ENCODE measurements at regions not wholly inside any gene's neighbourhood (a gene's known extent, or its start where the extent isn't known, plus 50 kb on each side); places are given as distances from the start of the nearest gene placed in this dataset.

DNA sequence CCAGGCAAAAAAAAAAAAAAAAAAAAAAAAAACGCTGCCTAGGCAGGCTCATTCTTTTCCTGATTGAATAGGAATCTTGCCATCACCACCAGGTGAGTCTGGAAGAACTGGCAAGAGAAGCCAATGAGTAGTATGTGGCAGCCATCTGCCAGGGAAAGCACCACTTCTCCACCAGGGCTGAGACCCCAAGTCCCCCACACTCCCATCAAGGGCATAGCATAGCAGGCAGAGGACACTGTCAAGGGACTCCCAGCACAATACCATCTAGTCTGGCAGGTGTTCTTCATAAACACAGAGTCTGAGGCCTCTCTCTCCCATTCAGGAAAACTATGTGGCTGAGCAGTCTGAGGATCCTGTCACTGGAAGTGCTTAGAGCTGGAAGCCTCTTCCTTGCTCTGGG, 538.1 kb upstream of the DSEL start:
- intact Hi-C loops (cut with DNase I), result no loop called here
- Histone ChIP-seq H3K36me3 (ENCODE audit: control insufficient read depth in 2 of 3, insufficient read depth in 3 of 3, low read length in 3 of 3) (no peaks in the 10 kb centered on the region), H3K9me3 (ENCODE audit: control insufficient read depth in 2 of 3, insufficient read depth in 1 of 3, low read length in 3 of 3) (no peaks in the 10 kb centered on the region), H3K27me3 (ENCODE audit: control insufficient read depth, insufficient read depth, low read length) (no peaks in the 10 kb centered on the region), H3K9ac (ENCODE audit: low read length in 3 of 3) (no peak overlapping the region), H3K4me1 (ENCODE audit: control insufficient read depth in 2 of 3, insufficient read depth in 2 of 3, low read depth in 1 of 3, low read length in 3 of 3) (no peaks in the 10 kb centered on the region), H3K27ac (ENCODE audit: low read depth in 2 of 2, low read length in 2 of 2) (no peak overlapping the region), H3K4me3 (ENCODE audit: low read length in 3 of 3) (no peak overlapping the region)
- TF ChIP-seq, protein P1, sequence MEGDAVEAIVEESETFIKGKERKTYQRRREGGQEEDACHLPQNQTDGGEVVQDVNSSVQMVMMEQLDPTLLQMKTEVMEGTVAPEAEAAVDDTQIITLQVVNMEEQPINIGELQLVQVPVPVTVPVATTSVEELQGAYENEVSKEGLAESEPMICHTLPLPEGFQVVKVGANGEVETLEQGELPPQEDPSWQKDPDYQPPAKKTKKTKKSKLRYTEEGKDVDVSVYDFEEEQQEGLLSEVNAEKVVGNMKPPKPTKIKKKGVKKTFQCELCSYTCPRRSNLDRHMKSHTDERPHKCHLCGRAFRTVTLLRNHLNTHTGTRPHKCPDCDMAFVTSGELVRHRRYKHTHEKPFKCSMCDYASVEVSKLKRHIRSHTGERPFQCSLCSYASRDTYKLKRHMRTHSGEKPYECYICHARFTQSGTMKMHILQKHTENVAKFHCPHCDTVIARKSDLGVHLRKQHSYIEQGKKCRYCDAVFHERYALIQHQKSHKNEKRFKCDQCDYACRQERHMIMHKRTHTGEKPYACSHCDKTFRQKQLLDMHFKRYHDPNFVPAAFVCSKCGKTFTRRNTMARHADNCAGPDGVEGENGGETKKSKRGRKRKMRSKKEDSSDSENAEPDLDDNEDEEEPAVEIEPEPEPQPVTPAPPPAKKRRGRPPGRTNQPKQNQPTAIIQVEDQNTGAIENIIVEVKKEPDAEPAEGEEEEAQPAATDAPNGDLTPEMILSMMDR (IDR thresholded peaks at IDR 0.05; ENCODE audit: borderline replicate concordance, extremely low read depth, insufficient read depth), result no peak
- no peak for DNase-seq
- no peak for FAIRE-seq

DNA sequence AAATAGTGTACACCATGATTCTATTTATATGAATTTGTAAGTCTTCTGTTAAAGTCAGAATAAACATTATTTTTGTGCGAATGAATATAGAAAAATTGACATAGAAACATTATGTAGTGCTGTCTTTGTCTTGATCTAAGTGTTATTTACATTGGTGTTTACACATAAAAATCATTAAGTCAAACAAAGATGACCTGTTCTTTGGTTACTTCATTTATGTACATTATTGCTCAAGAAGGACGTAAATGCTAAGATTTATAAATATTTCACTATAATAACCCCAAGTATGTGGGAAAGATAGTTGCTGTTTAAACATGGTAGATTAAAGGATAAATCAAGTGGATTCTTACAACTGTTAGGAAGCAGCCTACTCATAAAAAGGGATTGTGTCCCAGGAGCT, 536.8 kb upstream of the DSEL start:
- Histone ChIP-seq H3K36me3 (ENCODE audit: control insufficient read depth in 2 of 3, insufficient read depth in 3 of 3, low read length in 3 of 3) (no peaks in the 10 kb centered on the region), H3K27ac (ENCODE audit: low read depth in 2 of 2, low read length in 2 of 2) (no peak overlapping the region), H3K4me1 (ENCODE audit: control insufficient read depth in 2 of 3, insufficient read depth in 2 of 3, low read depth in 1 of 3, low read length in 3 of 3) (no peaks in the 10 kb centered on the region), H3K4me3 (ENCODE audit: low read length in 3 of 3) (no peak overlapping the region), H3K27me3 (ENCODE audit: control insufficient read depth, insufficient read depth, low read length) (no peaks in the 10 kb centered on the region), H3K9me3 (ENCODE audit: control insufficient read depth in 2 of 3, insufficient read depth in 1 of 3, low read length in 3 of 3) (no peaks in the 10 kb centered on the region), H3K9ac (ENCODE audit: low read length in 3 of 3) (no peak overlapping the region)
- no peak for DNase-seq
- FAIRE-seq, result no peak
- intact Hi-C loops (cut with DNase I), result no loop called here
- TF ChIP-seq, protein P1 (IDR thresholded peaks at IDR 0.05; ENCODE audit: borderline replicate concordance, extremely low read depth, insufficient read depth), result no peak

DNA sequence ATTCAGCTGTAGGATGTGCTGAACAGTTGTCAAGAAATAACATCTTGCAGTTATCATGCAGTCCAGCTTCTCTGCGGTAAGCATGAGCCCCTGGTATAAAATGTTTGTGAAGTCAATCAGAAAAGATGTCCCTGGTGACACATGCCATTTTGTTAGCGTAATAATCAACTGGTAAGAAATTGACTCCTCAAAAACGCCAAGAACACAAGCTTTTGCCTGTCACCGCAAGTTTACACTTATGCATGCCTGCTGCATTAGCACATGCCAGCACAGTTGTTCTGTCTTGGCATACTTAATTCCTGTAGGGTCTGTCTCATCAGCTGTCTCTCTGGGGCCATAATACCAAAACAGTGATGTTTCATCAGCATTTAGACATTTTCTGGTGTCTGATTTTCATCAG, 524.8 kb upstream of the DSEL start:
- H3K4me1 ChIP-seq (ENCODE audit: control insufficient read depth in 2 of 3, insufficient read depth in 2 of 3, low read depth in 1 of 3, low read length in 3 of 3), result no peaks in the 10 kb centered on the region
- no peak overlapping the region for H3K27ac ChIP-seq (ENCODE audit: low read depth in 2 of 2, low read length in 2 of 2)
- no peak for FAIRE-seq
- intact Hi-C loops (cut with DNase I), result no loop called here
- no peak overlapping the region for H3K9ac ChIP-seq (ENCODE audit: low read length in 3 of 3)
- DNase-seq, result no peak
- no peaks in the 10 kb centered on the region for H3K9me3 ChIP-seq (ENCODE audit: control insufficient read depth in 2 of 3, insufficient read depth in 1 of 3, low read length in 3 of 3)
- H3K4me3 ChIP-seq (ENCODE audit: low read length in 3 of 3), result no peak overlapping the region
- H3K27me3 ChIP-seq (ENCODE audit: control insufficient read depth, insufficient read depth, low read length), result no peaks in the 10 kb centered on the region
- no peaks in the 10 kb centered on the region for H3K36me3 ChIP-seq (ENCODE audit: control insufficient read depth in 2 of 3, insufficient read depth in 3 of 3, low read length in 3 of 3)
- TF ChIP-seq, protein P1 (IDR thresholded peaks at IDR 0.05; ENCODE audit: borderline replicate concordance, extremely low read depth, insufficient read depth), result no peak

DNA sequence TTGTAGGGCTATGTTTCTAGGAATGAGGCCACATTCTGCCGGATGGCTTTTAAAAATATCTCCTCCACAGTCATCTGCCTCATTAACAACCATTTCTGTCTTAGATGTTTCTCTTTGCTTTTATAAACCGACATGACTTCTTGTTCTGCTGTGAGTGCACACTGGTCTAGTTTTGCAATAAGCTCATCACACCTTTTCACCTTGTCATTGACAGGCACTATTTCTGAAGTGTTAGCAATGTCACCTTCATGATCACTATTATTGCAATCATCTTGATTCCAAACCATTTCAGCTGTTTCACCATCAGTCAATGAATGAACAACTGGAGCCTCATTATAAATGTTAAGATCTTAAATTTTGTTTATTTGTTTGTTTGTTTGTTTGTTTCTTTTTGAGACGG, 523.7 kb upstream of the DSEL start:
- TF ChIP-seq, protein P1 (IDR thresholded peaks at IDR 0.05; ENCODE audit: borderline replicate concordance, extremely low read depth, insufficient read depth), result no peak
- DNase-seq, result no peak
- FAIRE-seq, result no peak

More for the DNA sequence above, 523.7 kb upstream of the DSEL start:
- no peaks in the 10 kb centered on the region for H3K27me3 ChIP-seq (ENCODE audit: control insufficient read depth, insufficient read depth, low read length)
- H3K9ac ChIP-seq (ENCODE audit: low read length in 3 of 3), result no peak overlapping the region
- no peaks in the 10 kb centered on the region for H3K4me1 ChIP-seq (ENCODE audit: control insufficient read depth in 2 of 3, insufficient read depth in 2 of 3, low read depth in 1 of 3, low read length in 3 of 3)
- no peaks in the 10 kb centered on the region for H3K36me3 ChIP-seq (ENCODE audit: control insufficient read depth in 2 of 3, insufficient read depth in 3 of 3, low read length in 3 of 3)
- H3K27ac ChIP-seq (ENCODE audit: low read depth in 2 of 2, low read length in 2 of 2), result no peak overlapping the region
- H3K4me3 ChIP-seq (ENCODE audit: low read length in 3 of 3), result no peak overlapping the region
- H3K9me3 ChIP-seq (ENCODE audit: control insufficient read depth in 2 of 3, insufficient read depth in 1 of 3, low read length in 3 of 3), result no peaks in the 10 kb centered on the region
- intact Hi-C loops (cut with DNase I), result no loop called here
